ENCODE measurements at regions not wholly inside any gene's neighbourhood (a gene's known extent, or its start where the extent isn't known, plus 50 kb on each side); places are given as distances from the start of the nearest gene placed in this dataset.
A peak's percentile ranks its signal among the peaks of the same experiment; 100 is the strongest.

DNA sequence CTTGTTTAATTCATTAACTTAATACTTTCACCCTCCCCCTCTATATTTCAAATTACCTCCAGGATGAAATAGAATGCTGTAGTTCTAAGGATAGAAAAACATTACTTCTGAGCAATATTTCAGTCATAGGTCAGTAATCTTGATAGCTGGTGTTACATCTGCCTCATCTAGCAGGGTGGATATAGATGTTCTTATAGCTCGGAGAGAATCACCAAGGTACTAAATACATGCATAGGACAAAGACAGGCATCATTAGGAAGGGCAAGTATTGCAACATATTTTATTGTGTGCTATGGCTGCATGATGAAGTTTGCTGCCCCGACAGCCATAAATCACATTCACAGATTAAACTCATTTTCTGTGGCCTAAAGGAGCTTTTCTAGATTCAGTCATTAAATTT lies 601.0 kb downstream of the FGF9 start:
- no peaks in the 10 kb centered on the region for H3K79me1 ChIP-seq (ENCODE audit: low read depth in 1 of 2, low read length in 2 of 2)
- H4K8ac ChIP-seq (ENCODE audit: low read depth in 2 of 2, low read length in 2 of 2), result no peak overlapping the region
- H3K9me1 ChIP-seq (ENCODE audit: insufficient read depth, low read length), result no peaks in the 10 kb centered on the region
- no peaks in the 10 kb centered on the region for H3K36me3 ChIP-seq (ENCODE audit: control insufficient read depth, insufficient read depth, low read length)
- H3K23ac ChIP-seq (ENCODE audit: low read depth, low read length), result no peak overlapping the region
- H2BK5ac ChIP-seq (ENCODE audit: low read depth, low read length, poor library complexity, severe bottlenecking), result no peak overlapping the region
- no peak overlapping the region for H3K4me3 ChIP-seq (ENCODE audit: insufficient read depth, low read depth, low read length)
- no peak overlapping the region for H4K91ac ChIP-seq (ENCODE audit: insufficient read depth, low read depth, low read length)
- H3K4me1 ChIP-seq (ENCODE audit: control insufficient read depth, insufficient read depth, low read length), result no peaks in the 10 kb centered on the region
- H2BK20ac ChIP-seq (ENCODE audit: low read depth, low read length), result no peak overlapping the region
- no peak overlapping the region for H2BK120ac ChIP-seq (ENCODE audit: low read depth, low read length)
- in situ Hi-C loops (cut with MboI; ENCODE audit: low sequenced_read_pairs) (no loop called here), dilution Hi-C loops (cut with HindIII; ENCODE audit: low sequenced_read_pairs, unreplicated experiment) (no loop called here), intact Hi-C loops (cut with micrococcal nuclease) (loop anchor here (10.0 kb wide), 3 partner anchors 197 to 507 kb away; no protein-coding TSS in a partner anchor)
- no CpG with 5 or more reads among the region's 2 CpGs for WGBS, 2 experiments (ENCODE audit: extremely low coverage in 2 of 2, insufficient read length in 1 of 2)
- no peak overlapping the region for H4K5ac ChIP-seq (ENCODE audit: low read depth, low read length)
- CTCF ChIA-PET, result no interaction called here
- H2BK15ac ChIP-seq (ENCODE audit: low read depth, low read length), result no peak overlapping the region
- POLR2A ChIA-PET (ENCODE audit: unreplicated experiment), result no interaction called here
- H3K9ac ChIP-seq (ENCODE audit: low read depth, low read length), result no peak overlapping the region
- no peak overlapping the region for H2AK9ac ChIP-seq (replicated peaks; ENCODE audit: low read depth, low read length, poor library complexity)
- no peak overlapping the region for H3K14ac ChIP-seq (replicated peaks; ENCODE audit: low read depth, low read length)
- no peak overlapping the region for H2AFZ ChIP-seq (replicated peaks; ENCODE audit: low read length, poor library complexity)
- H3K27ac ChIP-seq (ENCODE audit: insufficient read depth, low read length), result no peak overlapping the region
- no peak overlapping the region for H3K56ac ChIP-seq (ENCODE audit: extremely low read depth, insufficient read depth, low read length)
- BruUV-seq (replicated peaks), result no TSS peak
- no peak overlapping the region for H3K4ac ChIP-seq (ENCODE audit: low read depth, low read length)
- no peak overlapping the region for H2AK5ac ChIP-seq (ENCODE audit: low read depth, low read length)
- H3K9me3 ChIP-seq (ENCODE audit: control insufficient read depth, insufficient read depth, low read length), result peaks cover 4% of the 10 kb centered on the region; the same call in 1 of the 2 replicates
- DNase-seq (no peak), ATAC-seq (ENCODE audit: low read depth) (no peak)
- H3K27me3 ChIP-seq (ENCODE audit: control insufficient read depth, insufficient read depth, low read length), result no peaks in the 10 kb centered on the region
- TF ChIP-seq CEBPB (IDR thresholded peaks at IDR 0.05; ENCODE audit: low read depth, low read length), result peak; percentile 61
- TF ChIP-seq, protein P1, sequence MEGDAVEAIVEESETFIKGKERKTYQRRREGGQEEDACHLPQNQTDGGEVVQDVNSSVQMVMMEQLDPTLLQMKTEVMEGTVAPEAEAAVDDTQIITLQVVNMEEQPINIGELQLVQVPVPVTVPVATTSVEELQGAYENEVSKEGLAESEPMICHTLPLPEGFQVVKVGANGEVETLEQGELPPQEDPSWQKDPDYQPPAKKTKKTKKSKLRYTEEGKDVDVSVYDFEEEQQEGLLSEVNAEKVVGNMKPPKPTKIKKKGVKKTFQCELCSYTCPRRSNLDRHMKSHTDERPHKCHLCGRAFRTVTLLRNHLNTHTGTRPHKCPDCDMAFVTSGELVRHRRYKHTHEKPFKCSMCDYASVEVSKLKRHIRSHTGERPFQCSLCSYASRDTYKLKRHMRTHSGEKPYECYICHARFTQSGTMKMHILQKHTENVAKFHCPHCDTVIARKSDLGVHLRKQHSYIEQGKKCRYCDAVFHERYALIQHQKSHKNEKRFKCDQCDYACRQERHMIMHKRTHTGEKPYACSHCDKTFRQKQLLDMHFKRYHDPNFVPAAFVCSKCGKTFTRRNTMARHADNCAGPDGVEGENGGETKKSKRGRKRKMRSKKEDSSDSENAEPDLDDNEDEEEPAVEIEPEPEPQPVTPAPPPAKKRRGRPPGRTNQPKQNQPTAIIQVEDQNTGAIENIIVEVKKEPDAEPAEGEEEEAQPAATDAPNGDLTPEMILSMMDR (conservative IDR thresholded peaks at IDR 0.05; ENCODE audit: low read depth, low read length), result no peak
- no peak overlapping the region for H3K4me2 ChIP-seq (ENCODE audit: low read depth, low read length)
- H4K20me1 ChIP-seq (ENCODE audit: insufficient read depth, low read length), result no peaks in the 10 kb centered on the region
- H3K18ac ChIP-seq (ENCODE audit: low read depth, low read length), result no peak overlapping the region
